Activated CD8-positive, alpha-beta T cell treated with anti-CD3 and anti-CD28 coated beads for 36 hours (primary cell): ENCODE measurements at regions not wholly inside any gene's neighbourhood (a gene's known extent, or its start where the extent isn't known, plus 50 kb on each side); places are given as distances from the start of the nearest gene placed in this dataset.

Experiments used
- ATAC-seq: fragments of 200-7000 bp; cut with Tn5 transposase; one replicate; pipeline ENCODE4 v1.10.0; 2021; ENCODE audit warnings: mild to moderate bottlenecking, moderate library complexity
- CTCF ChIA-PET: fragments of 350-600 bp; sonication (Branson Sonifier 250); formaldehyde crosslinking; loops from one replicate; lab custom pipeline; 2021; ENCODE audit warnings: antibody characterized with exemption; lab: Charles Lee
- POLR2A ChIA-PET: fragments of 350-600 bp; sonication (Branson Sonifier 250); formaldehyde crosslinking; loops from one replicate; lab custom pipeline; 2021; ENCODE audit warnings: antibody characterized with exemption; lab: Charles Lee
- DNase-seq: peaks from one replicate; pipeline ENCODE4 v3.0.0-alpha.2; 2020
- H3K27ac Mint-ChIP-seq: one replicate; pipeline ENCODE4 v1.8.0; 2021; ENCODE audit warnings: mild to moderate bottlenecking, mixed read lengths
- H3K27me3 Mint-ChIP-seq: one replicate; pipeline ENCODE4 v1.8.0; 2021; ENCODE audit warnings: mixed read lengths
- H3K36me3 Mint-ChIP-seq: one replicate; pipeline ENCODE4 v1.8.0; 2021; ENCODE audit warnings: low read depth, mixed read lengths
- H3K4me1 Mint-ChIP-seq: one replicate; pipeline ENCODE4 v1.8.0; 2021; ENCODE audit warnings: low read depth, mixed read lengths
- H3K4me3 Mint-ChIP-seq: one replicate; pipeline ENCODE4 v1.8.0; 2021; ENCODE audit warnings: mild to moderate bottlenecking, moderate library complexity, mixed read lengths
- H3K9me3 Mint-ChIP-seq: one replicate; pipeline ENCODE4 v1.8.0; 2021; ENCODE audit warnings: mixed read lengths
- CTCF ChIP-seq: fragments of 200-600 bp; IDR thresholded peaks from one replicate; pipeline ENCODE4 v1.8.0; 2022; ENCODE audit warnings: antibody characterized with exemption, mild to moderate bottlenecking
- intact Hi-C: fragments of 100-400 bp; cut with micrococcal nuclease; formaldehyde crosslinking; loops from one replicate; pipeline ENCODE4 v1.10.0; 2022

- DNase-seq (no peak), ATAC-seq (no peak)
- Mint-ChIP-seq H3K27ac (no peak overlapping the region), H3K36me3 (no peaks in the 10 kb centered on the region), H3K4me1 (no peaks in the 10 kb centered on the region), H3K4me3 (no peak overlapping the region), H3K27me3 (peaks cover 12% of the 10 kb centered on the region), H3K9me3 (peaks cover 3% of the 10 kb centered on the region)
- no peak for TF ChIP-seq CTCF
- intact Hi-C loops = no loop called here
- ChIA-PET CTCF (no interaction called here), POLR2A (no interaction called here)
These were observed 237.3 kb upstream of the ZMIZ1 start for GRCh38 chr10:78831461-78831860.

DNA sequence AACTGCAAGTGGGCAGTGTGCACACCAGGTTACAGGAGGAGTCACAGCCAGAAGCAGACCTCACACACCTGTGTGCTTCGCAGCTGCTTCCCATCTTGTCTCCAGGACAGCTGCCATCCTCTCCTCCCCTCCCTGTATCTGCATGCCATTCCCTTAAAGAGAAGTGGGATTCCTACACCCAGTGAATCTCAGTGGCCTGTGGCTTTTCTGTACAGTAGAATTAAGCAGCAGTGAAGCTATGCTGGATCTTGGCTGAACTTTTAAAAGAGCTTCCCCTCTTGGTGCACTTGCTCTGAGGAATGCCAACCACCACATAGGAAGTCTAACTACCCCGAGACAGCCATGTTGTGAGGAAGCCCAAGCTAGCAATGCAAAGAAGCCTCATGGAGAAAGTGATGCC, 236.5 kb upstream of the ZMIZ1 start:
- no peaks in the 10 kb centered on the region for H3K36me3 Mint-ChIP-seq

GRCh38 chr10:78838141-78838657, 230.6 kb upstream of the ZMIZ1 start:
- ChIA-PET POLR2A (no interaction called here), CTCF (no interaction called here)
- Mint-ChIP-seq H3K36me3 (no peaks in the 10 kb centered on the region), H3K27ac (no peak overlapping the region), H3K9me3 (peaks cover 3% of the 10 kb centered on the region), H3K4me3 (no peak overlapping the region), H3K27me3 (peaks cover 7% of the 10 kb centered on the region), H3K4me1 (no peaks in the 10 kb centered on the region)
- no peak for TF ChIP-seq CTCF
- DNase-seq = no peak
- intact Hi-C loops = no loop called here
- no peak for ATAC-seq

More for the DNA sequence above, 236.5 kb upstream of the ZMIZ1 start:
- Mint-ChIP-seq H3K27me3 (peaks cover 12% of the 10 kb centered on the region), H3K27ac (no peak overlapping the region), H3K4me1 (no peaks in the 10 kb centered on the region), H3K4me3 (no peak overlapping the region), H3K9me3 (peaks cover 3% of the 10 kb centered on the region)
- no peak for DNase-seq
- CTCF ChIA-PET = no interaction called here
- intact Hi-C loops = no loop called here
- ATAC-seq = no peak
- POLR2A ChIA-PET = no interaction called here
- TF ChIP-seq CTCF = no peak

DNA sequence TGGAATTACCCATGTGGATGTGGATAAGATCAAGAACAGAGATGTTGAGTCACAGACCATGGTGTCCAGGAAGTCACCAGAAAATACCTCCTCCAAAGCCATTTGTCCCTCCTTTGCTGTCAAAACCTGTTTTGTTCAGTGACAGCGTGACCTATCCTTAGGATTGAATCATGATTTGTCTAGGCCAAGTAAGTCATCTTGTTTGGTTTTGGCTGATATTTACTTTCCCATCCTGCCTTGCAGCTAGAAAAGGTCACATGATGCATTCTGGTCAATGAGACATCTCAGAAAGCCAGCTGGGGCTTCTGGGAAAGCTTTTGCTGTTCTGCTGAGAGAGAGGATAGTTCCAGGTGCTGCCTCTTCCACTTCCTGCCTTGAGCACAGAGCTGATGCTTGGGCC, 225.3 kb upstream of the ZMIZ1 start:
- Mint-ChIP-seq H3K4me3 (no peak overlapping the region), H3K9me3 (peaks cover 2% of the 10 kb centered on the region), H3K27me3 (no peaks in the 10 kb centered on the region), H3K36me3 (no peaks in the 10 kb centered on the region), H3K27ac (no peak overlapping the region), H3K4me1 (no peaks in the 10 kb centered on the region)
- CTCF ChIA-PET = no interaction called here
- POLR2A ChIA-PET = no interaction called here
- DNase-seq = peak; percentile 26
- TF ChIP-seq CTCF = no peak
- intact Hi-C loops = no loop called here
- peak; percentile 34 for ATAC-seq

DNA sequence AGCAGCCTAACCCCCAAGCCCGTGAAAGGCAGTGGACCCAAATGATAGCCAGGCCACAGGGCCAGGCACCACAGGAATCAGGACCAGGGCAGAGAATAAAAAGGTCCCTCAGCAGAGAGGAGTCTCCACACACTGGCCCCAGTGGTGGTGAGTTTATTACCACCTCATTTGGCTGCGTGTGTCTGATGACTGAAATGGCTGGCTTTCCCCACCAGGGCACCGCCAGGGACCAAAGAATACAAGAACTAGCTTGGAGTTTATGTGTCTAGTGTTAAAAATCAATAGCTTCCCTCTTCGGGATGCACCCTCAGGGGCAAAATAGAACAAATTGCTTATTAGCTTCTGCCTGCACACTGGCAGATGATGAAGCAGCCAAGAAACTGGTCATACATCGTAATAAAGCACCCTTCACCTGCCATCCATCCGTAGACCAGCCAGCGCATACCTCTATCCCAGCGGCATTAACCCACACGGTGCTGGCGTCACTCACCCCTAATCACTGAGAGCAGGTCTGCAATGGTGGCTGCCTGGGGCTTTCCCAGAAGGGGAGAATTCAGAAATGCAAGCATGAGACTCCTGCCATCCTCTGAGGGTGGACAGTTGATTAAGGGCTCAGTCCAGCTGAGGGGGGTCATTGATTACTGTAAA, 223.7 kb upstream of the ZMIZ1 start:
- intact Hi-C loops = no loop called here
- ChIA-PET POLR2A (no interaction called here), CTCF (interaction anchor here (1.3 kb wide), 1 partner anchor 351 kb away, joined by 4 read pairs; no protein-coding TSS in a partner anchor)
- no peaks in the 10 kb centered on the region for H3K27me3 Mint-ChIP-seq
- no peaks in the 10 kb centered on the region for H3K4me1 Mint-ChIP-seq
- TF ChIP-seq CTCF = no peak
- ATAC-seq (no peak), DNase-seq (no peak)
- peaks cover 2% of the 10 kb centered on the region for H3K9me3 Mint-ChIP-seq
- H3K27ac Mint-ChIP-seq = no peak overlapping the region
- no peaks in the 10 kb centered on the region for H3K36me3 Mint-ChIP-seq
- no peak overlapping the region for H3K4me3 Mint-ChIP-seq
